Dedifferentiated amniotic fluid mesenchymal stem cell (primary cell): ENCODE measurements at regions not wholly inside any gene's neighbourhood (a gene's known extent, or its start where the extent isn't known, plus 50 kb on each side); places are given as distances from the start of the nearest gene placed in this dataset.

ENCODE experiments used
- DNase-seq: peaks from one replicate; pipeline ENCODE4 v3.0.0-alpha.2; 2016; ENCODE audit errors: extremely low spot score

DNA sequence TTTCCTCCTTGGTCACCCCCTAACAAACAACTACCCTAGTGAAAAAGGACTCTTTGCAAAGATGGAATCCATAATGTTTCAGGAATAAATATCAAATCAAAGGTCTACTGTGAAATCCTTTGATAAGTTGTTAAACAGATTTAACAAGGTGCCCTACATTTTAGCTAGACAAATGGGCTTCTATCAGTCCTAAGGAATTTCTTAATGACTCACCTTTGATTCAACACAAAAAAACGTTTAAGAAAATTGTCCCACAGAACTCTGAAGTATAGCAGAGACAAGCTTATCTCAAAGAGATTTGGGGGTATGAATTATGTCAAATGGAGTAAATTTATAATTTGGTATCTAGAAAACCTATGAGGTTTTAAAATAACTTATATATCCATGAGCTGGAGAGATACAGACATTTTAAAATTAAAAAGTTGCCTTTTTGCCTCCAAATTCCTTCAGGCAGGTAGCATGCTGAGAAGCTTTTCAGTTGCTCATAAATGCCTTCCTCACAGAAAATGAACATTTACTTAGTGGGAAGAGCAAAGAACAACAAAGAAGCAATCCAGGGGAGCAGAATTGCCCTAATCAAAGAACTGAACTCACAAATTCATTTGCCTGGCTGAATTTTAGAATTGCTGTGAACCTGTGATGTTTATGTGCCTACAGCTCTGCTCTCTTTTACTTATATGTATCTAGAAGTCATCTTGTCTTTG lies 649.3 kb downstream of the STPG2 start:
- no peak for DNase-seq

DNA sequence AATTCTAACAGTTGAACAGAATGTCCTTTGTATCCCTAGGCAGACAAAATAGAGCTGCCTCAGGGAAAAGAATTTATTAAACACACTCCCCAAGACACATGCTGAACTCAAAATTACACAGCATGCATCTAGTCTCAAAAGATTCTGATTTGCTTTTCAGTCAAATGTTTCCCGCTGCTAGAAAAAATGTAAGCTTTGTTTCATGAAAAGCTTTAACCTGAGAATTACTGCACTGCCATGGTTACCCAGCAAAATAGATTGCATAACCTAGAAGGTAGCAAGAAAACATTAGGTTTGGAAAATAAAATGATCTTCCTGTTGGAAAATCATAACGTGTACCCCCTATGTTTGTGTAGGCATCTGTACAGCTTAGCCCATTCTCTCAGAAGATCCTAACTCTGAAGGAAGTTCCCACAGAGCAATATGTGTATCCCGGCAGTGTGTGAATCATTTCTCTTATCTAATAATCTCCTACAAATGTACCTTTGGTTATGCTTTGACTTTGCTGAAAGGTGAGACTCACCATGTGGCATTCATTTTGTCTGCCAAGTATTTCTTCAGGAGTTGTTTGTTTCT lies 646.9 kb downstream of the STPG2 start:
- DNase-seq, result no peak

DNA sequence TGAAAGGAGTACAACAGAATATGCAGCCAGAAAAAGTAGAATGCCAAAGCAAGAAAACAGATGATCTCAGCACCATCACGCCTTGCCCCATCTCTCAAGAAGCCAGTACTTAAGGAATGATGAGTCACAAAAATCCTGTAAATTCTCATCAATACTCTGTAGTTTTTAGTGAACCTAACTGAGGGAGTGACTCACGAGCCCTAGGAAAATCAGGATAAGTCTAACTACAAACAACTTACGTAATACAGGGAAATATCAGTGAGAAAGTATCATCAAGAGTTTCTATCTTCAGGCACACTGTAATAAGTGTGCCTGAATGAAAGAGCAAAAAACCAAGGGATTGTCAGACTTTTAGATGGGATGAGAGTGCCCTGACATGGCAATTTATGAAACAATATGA lies 644.4 kb downstream of the STPG2 start:
- no peak for DNase-seq

DNA sequence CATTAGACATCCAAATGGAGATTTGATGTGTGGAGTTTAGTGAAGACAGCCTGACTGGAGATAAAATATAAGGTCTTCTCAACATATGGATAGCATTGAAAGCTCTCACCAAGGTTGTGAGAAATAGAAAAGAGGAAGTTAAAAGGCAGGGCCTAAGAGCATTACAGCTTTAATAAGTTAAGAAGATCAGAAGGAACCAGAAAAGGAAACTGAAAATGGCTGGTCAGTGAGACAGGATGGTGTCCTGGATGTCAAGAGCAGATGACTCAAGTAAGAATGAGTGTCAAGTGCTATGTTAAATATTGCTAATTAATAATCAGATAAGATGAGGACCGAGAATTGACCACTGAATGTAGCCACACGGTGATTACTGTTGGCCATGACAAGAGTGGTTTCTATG lies 642.9 kb downstream of the STPG2 start:
- DNase-seq, result no peak

DNA sequence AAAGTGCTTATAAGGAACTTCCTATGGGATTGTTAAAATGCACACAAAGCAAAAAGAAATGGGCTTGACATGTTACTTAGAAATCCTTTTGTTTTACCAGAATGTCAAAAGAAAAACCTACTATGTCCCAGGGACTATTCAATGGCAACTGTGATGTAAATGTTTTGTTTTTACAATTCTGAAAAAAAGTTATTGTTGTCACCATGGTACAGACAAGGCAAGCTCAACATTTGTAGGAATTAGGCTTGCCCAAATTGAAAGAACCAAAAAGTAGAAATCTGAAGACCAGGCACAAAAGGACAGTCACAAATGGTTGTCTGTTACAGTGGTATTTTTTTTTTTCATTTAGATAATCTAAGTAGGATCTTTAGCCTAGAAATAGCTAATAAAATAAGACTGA lies 638.6 kb downstream of the STPG2 start:
- DNase-seq, result no peak

DNA sequence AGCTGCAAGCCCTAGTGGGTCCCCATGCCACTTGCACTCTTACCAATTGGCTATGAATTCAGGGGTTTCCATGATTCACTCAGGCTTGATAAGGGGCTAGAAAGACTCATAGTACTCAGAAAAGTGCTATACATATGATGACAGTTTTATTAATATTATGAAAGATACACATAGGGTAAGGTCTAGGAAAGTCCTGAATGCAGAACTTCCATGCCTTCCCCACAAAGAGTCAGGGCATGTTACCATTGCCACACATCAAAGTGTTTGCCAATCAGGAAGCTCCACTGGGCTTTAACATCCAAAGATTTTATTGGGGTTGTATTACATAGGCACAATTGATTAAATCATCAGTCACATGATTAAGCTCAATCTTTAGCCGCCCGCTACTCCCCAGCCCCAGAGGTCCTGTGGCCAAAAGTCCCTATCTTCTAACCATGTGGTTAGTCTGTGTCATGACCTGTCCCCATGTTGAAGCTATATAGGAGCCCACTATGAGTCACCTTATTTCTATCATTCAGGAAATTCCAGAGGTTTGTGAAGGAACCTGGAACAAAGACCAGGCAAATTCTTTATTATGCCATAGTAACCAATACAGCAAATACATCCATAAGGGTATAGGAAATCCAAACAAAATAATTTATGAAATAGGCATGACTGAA lies 635.6 kb downstream of the STPG2 start:
- DNase-seq, result no peak
